Inflammatory macrophage treated with lipopolysaccharide for 1 hour (primary cell): ENCODE measurements at regions not wholly inside any gene's neighbourhood (a gene's known extent, or its start where the extent isn't known, plus 50 kb on each side); places are given as distances from the start of the nearest gene placed in this dataset.
A peak's percentile ranks its signal among the peaks of the same experiment; 100 is the strongest.

Source experiments
- DNase-seq, 2 donors: peaks; one replicate each; pipeline ENCODE4 v3.0.0-alpha.2; 2020 to 2022

DNA sequence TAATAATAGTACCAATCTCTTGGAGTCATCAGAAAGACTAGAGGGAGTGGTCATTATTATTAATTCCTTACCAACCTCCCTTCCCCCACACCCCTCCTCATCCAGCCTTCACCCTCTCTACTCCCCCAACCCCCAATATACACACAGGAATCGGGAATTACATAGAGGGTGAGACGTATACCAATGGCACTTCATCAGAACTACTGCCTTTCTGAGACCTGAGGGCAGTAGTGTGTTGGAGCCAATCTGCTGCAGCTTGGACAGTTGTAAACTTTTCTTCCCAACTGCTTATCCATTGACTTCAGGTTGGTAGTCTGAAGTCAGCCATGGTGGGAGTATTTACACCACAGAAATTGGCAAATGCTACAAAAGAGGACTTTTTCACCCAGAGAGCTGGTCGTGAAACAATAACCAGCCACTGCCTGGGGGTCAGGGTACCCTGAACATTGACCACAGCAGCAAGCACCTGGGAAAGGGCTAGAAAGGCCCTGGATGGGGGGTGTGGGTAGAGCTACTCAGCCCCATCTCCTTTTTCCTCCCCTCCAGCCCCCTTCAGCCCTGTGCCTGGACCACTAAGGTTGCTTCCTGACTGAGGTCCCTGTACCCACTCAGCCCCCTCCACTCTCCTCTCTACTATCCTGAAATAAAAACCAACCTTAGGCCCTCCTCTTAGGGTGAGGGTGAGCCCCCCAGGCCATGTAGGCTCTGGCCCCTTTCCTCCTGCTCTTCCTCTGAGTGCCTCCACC is 161.5 kb downstream of the MRPL14 start:
- no peak for DNase-seq

DNA sequence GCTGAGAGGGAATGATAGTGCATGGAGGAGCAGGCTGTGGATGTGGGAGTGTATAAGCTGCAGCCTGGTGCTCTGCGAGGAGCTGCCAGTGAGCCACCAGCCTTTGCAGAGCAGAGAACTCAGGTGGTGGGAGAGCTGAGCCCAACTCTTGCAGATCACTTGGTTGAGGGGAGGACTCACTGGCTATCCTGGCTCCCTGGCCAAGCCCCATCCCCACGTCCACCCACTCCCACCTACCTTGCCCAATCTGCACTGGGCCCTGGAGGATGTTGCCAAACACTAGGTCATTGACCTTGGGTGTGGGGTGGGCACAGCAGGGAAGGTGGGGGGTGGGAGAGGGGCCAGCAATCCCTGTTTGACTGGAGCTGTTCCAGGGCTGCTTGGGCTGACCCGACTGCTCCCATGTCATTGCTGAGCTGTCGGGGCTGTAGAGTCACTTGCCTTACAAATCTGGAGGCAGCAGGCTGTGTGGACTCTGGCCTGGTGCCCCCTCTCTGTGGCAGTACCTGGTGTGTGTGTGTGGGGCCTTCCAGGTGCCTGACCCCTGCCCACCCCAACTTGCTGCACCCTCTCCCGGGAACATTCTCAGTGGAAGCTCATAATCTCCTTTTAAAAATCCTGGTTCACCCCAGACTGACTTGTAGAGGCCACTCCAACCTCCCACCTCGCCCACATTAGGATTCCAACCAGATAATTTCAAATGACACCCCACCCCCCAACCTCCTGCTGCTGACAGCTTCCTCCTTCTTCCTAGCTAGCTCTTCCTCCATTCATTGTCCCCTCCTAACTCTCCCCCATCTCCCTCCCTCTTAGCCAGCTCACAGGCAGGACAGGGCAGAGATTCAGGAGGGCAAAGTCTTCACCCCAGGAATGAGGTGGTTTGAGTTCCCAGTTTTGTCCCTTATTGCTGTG is 162.3 kb downstream of the MRPL14 start:
- no peak for DNase-seq

DNA sequence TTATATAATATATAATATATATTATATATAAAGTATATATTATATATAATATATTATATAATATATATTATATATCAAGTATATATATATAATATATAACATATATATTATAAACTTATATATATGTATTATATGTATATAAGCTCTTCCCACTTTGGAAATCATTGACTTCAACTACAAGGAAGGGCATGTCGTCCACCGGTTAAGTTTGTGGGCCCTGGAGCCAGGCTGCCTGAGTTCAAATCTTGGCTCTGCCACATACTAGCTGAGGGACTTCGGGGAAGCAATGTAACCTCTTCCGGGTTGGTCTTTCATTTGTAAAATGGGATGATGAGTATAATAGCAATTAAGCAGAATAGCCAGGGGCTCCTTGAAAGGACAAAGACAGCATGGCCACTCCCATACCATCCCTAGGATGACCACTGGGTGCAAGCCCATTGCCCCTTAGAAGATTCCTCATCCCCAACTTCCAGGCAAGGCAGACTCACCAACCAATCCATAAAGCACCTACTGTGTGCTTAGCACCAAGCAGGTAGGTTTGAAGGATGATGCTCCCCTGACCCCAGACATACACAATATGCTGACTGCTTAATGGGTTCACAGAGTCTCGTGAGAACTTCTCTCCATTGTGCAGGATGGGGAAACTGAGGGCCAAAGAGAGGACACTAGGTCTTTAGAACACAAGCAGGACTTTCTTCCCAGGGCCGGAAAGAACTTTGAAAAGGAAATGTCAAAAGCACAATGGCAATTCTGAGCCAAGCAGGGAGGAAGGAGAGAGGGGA is 163.2 kb downstream of the MRPL14 start:
- DNase-seq = no peak

DNA sequence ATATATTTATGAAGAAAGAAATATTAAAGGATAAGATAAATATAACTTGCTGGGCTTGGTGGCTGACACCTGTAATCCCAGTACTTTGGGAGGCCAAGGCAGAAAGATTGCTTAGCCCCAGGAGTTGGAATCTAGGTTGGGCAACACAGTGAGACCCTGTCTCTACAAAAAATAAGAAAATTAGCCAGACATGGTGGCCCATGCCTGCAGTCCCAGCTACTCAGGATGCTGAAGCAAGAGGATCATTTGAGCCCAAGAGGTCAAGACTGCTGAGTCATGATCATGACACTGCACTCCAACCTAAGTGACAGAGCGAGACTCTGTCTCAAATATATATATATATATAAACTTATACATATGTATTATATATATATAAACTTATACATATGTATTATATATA is 164.0 kb downstream of the MRPL14 start:
- DNase-seq = peak in 1 of 2 donors; percentile 9

DNA sequence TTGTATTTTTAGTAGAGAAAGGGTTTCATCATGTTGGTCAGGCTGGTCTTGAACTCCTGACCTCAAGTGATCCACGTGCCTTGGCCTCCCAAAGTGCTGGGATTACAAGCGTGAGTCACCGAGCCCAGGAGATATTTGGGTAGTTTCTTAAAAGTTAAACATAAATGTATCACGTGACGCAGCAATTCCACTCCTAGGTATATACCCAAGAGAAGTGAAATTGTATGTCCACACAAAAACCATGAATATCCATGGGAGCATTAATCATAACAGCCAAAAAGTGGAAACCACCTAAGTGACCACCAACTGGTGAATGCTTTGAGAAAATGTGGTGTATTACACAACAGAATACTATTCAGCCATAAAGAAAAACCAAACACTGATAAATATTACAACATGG is 164.8 kb downstream of the MRPL14 start:
- peak; percentile 27 to 42 for DNase-seq

DNA sequence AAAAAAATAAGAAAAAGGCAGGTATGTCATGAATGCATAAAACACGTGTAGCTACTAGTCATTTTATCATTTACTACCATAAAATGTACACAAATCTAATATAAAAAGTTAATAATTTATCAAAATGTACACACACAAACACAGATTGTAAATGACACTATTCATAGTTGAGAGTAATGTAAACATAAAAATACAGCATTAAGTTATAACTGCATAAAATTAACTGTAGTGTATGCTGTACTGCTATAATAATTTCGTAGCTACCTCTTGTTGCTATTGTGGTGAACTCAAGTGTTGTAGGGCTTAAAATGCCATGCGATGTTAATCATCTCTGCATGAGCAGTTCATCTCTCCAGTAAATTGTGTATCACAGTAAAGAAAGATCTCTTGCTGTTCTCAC is 170.0 kb downstream of the MRPL14 start:
- DNase-seq = no peak

DNA sequence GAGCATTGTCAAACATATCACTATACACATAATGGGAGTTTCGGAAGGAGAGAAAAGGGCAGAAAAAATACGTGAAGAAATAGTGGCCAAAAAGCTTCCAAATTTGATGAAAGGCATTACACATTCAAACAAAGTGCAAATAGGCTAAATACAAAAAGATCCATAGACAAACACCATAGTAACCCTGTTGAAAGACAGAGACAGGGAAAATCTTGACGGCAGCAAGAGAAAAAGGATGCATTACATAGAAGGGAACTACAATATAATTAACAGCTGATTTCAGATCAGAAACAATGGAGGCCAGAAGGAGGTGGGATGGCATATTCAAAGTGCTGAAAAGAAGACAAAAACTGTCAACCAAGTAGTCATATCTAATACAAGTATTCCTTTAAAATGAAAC is 170.8 kb downstream of the MRPL14 start:
- no peak for DNase-seq

GRCh38 chr6:43954311-43955131 is 172.7 kb downstream of the MRPL14 start:
- no peak for DNase-seq

DNA sequence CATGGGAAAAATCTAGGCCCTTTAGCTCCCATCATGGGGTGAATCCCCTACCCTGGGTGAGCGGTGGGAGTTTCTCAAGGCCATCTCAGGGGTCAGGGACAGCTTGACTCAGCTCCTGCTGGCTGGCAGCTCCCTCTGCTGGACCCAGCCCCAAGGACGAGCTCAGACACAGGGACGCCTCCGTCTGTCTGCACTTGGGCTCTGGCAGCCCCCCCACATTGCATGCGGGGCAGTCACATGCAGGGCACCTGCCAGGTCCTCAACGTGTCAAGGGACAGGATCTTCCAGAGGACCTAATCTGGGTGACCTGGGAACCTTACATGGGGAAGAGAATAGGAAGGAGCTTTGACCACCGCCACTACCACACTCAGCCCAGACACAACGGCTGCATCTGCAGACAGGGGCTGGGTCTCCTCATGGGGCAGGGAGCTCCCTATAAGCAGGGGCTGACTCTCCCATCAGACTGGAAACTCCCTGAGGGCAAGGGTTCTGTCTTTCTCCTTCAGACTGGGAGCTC is 173.4 kb downstream of the MRPL14 start:
- DNase-seq = no peak

- DNase-seq = no peak
Observed at GRCh38 chr6:43953256-43953655, 174.0 kb downstream of the MRPL14 start.

DNA sequence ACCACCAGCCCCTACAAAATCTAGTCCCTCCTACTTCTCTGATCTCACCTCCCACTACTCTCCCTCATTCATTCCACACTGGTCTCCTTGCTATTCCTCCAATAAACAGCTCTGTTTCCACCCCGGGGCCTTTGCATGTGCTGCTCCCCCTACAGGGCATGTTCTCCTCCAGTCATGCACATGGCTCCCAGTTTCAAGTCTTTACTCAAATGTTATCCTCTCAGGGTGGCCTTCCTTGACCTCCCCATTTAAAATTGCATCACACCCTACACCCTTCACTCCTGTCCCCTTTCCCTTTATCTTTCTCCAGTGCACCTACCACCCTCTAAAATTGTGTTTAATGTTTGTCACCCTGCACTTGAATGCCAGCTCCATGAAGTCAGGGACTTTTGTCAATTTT is 174.5 kb downstream of the MRPL14 start:
- DNase-seq = peak in 1 of 2 donors; percentile 23

DNA sequence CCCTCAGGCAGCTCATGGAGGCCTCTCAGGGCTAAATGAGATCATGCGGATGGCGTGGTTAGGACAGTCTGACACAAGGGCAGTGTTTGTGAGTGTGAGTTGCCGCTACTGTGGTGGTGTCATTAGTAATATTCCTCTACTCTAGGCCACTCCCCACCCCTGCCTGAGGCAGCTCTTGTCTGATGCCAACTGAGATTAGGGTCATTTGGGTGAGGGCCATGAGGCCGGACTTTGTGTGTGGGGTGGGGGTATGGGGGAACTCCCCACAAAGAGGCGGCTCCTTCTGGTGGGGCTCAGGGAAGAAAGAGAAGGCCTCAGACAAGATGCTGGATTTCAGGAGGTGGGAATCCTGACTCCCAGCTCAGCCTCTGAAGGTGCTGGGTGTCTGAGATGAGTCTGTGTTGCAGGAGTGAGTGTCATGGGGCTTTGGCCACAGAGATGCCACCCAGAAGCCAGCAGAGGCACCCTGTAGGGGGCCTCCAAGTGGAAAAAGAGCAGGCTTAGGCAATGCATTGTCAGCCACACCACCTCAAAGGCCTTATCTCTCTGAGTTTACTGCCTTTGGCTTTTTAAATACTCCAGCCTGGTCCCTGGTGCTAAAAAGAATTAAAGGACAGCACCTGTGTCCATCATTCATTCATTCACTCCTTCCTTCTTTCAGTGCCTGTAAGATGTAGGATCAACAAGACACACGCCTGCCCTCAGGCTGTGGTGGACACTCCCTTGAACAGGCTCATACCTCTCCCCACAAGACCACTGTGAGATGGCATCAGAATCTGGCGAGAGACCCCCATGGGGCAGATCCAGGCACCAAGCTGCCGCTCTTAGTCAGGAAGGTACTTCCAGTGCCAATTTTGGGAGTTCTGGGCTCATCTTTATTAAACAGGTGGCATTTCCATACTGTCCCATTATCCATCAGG is 175.2 kb downstream of the MRPL14 start:
- DNase-seq = no peak

GRCh38 chr6:43951063-43951755 is 176.0 kb downstream of the MRPL14 start:
- peak; percentile 55 for DNase-seq

- DNase-seq = no peak
Observed at GRCh38 chr6:43950731-43951062, 176.6 kb downstream of the MRPL14 start.

DNA sequence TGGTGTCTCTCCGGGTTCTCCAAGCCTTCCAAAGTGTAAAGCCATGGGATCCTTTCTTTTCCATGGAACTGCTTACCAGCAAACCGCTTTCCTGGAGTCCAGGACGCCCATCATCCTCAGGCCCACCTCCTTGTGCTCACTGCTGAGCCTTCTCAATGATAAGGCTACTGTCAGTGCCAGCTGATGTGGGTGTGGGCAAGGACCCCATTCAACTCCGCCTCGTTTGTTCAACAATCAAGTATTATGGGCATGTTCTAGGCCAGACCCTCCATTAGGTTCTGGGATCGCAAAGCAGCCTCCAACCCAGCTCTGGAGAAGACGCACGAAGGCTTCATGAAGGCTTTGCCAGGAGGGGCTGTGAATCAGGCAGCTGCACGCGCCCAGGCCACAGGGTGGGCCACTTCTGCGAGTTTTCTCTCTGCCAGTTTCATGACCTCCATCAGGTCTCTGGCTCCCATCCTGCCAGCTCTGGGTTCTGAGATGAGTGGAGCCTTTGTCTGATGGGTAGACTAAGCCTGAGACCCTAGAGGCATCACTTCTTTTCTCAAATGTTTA is 177.1 kb downstream of the MRPL14 start:
- no peak for DNase-seq

DNA sequence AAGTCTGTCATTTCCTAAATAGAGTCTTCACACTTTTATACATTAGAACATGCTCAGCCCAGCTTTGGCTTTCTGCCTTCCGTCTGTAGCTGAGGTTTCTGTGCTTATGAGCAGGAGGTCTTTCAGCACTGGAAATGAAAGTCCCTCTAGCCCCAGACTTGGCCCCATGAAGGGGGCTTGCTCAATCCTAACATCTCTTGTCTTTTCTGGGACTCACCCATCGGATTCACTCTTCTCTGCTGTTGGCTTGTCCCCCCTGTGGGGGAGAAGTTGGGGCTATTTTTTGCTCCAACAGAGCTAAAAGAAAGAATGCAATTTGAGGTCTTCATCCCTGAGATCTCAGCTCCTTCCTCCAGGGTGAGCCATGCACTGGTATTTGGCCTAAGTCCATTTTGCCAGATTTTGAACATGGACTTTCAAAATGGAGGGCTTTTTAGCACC is 177.7 kb downstream of the MRPL14 start:
- no peak for DNase-seq

DNA sequence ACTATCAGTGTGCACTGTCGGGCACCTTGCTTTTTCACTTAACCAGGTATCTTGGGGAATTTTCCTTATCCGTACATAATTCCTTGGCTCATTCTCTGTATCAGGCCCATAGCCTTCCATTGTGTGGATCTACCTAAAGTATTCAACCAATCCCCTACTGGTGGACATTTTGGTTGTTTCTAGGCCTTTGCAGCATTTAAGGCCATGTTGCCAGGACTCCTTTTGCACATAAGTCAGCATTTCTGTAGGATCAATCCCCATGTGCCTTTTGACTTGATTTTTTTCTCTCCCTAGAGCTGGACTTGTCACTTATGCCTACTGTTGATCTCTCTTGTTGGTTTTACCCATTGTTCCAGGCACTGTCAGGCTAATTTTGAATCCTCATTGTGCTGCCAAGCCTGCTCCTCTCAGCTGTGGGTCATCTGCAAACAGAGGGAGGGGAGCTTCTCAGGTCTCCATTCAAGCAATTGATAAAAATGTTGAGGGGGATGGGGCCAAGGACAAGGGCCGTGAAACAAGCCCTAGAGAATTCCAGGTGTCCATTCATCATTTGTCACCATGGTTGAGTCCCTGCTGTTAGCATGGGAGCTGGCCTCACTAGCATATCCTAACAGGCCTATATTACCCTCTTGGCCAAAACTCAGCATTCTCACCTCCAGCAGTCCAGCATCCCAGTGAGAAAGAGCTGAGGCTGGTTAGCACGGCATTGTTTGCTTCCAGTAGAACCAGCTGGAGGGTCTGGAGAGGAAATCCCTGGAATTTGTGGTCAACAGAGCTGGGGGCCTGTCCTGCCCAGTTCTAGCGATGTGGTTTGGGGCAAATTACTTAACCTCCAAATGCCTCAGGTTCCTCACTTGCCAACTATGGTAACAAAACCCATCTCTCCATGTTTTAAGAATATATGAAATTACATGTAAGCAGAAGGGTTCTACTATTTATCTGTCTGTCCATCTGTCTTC is 178.4 kb downstream of the MRPL14 start:
- DNase-seq = no peak

GRCh38 chr6:43947860-43948259 is 177.8 kb downstream of the VEGFA start:
- no peak for DNase-seq
